ENCODE measurements at regions not wholly inside any gene's neighbourhood (a gene's known extent, or its start where the extent isn't known, plus 50 kb on each side); places are given as distances from the start of the nearest gene placed in this dataset.

- Histone ChIP-seq H3F3A (ENCODE audit: control insufficient read depth, insufficient read depth) (peaks cover 9% of the 10 kb centered on the region), H3K9me2 (replicated peaks; ENCODE audit: control insufficient read depth, low read length) (no peaks in the 10 kb centered on the region), H3K4me2 (ENCODE audit: low read length) (no peak overlapping the region), H3K4me1 (ENCODE audit: control insufficient read depth, low read length) (peaks cover 32% of the 10 kb centered on the region), H3K9me3 (ENCODE audit: control insufficient read depth, insufficient read depth, low read length) (no peaks in the 10 kb centered on the region), H3K27me3 (ENCODE audit: control insufficient read depth, low read length) (no peaks in the 10 kb centered on the region), H4K20me1 (ENCODE audit: control insufficient read depth, insufficient read depth, low read depth, low read length) (no peaks in the 10 kb centered on the region), H3K27ac (ENCODE audit: low read depth, low read length) (no peak overlapping the region), H3K36me3 (ENCODE audit: control insufficient read depth, low read length) (no peaks in the 10 kb centered on the region), H3K4me3 (ENCODE audit: low read length) (no peak overlapping the region), H3K79me2 (ENCODE audit: control insufficient read depth, low read length) (no peaks in the 10 kb centered on the region)
- TF ChIP-seq EZH2phosphoT487 (IDR thresholded peaks at IDR 0.05; ENCODE audit: borderline replicate concordance, low read length): no peak
- TF ChIP-seq, protein P1, sequence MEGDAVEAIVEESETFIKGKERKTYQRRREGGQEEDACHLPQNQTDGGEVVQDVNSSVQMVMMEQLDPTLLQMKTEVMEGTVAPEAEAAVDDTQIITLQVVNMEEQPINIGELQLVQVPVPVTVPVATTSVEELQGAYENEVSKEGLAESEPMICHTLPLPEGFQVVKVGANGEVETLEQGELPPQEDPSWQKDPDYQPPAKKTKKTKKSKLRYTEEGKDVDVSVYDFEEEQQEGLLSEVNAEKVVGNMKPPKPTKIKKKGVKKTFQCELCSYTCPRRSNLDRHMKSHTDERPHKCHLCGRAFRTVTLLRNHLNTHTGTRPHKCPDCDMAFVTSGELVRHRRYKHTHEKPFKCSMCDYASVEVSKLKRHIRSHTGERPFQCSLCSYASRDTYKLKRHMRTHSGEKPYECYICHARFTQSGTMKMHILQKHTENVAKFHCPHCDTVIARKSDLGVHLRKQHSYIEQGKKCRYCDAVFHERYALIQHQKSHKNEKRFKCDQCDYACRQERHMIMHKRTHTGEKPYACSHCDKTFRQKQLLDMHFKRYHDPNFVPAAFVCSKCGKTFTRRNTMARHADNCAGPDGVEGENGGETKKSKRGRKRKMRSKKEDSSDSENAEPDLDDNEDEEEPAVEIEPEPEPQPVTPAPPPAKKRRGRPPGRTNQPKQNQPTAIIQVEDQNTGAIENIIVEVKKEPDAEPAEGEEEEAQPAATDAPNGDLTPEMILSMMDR (IDR thresholded peaks at IDR 0.05; ENCODE audit: low read depth, low read length, poor library complexity, severe bottlenecking): no peak
Observed at GRCh38 chr2:12584338-12584737, 132.4 kb upstream of the TRIB2 start.

DNA sequence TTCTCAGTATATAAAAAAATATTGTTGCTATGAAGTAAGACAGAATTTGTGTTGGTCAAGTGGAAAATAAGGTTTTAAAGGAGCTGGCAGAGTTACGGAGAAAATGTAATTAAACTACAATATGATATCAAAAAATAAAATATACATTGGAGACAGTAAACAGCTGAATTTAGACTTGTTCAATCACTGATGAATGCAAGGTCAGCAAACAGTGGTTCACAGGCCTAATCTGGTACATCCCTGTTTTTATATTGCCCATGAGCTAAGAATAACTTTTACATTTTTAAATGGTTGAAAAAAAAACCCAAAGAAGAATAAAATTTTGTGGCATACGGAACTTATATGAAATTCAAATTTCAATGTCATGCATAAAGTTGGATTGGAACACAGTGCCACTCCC is 131.0 kb upstream of the TRIB2 start:
- H3K27ac ChIP-seq (ENCODE audit: low read depth, low read length): no peak overlapping the region
- H3K4me1 ChIP-seq (ENCODE audit: control insufficient read depth, low read length): peaks cover 47% of the 10 kb centered on the region
- peaks cover 13% of the 10 kb centered on the region for H3F3A ChIP-seq (ENCODE audit: control insufficient read depth, insufficient read depth)
- no peaks in the 10 kb centered on the region for H3K36me3 ChIP-seq (ENCODE audit: control insufficient read depth, low read length)
- H3K4me3 ChIP-seq (ENCODE audit: low read length): no peak overlapping the region
- H3K9me3 ChIP-seq (ENCODE audit: control insufficient read depth, insufficient read depth, low read length): no peaks in the 10 kb centered on the region
- H4K20me1 ChIP-seq (ENCODE audit: control insufficient read depth, insufficient read depth, low read depth, low read length): no peaks in the 10 kb centered on the region
- no peaks in the 10 kb centered on the region for H3K79me2 ChIP-seq (ENCODE audit: control insufficient read depth, low read length)
- H3K27me3 ChIP-seq (ENCODE audit: control insufficient read depth, low read length): no peaks in the 10 kb centered on the region
- H3K4me2 ChIP-seq (ENCODE audit: low read length): no peak overlapping the region
- no peaks in the 10 kb centered on the region for H3K9me2 ChIP-seq (replicated peaks; ENCODE audit: control insufficient read depth, low read length)
- TF ChIP-seq, protein P1 (IDR thresholded peaks at IDR 0.05; ENCODE audit: low read depth, low read length, poor library complexity, severe bottlenecking): no peak
- TF ChIP-seq EZH2phosphoT487 (IDR thresholded peaks at IDR 0.05; ENCODE audit: borderline replicate concordance, low read length): no peak

DNA sequence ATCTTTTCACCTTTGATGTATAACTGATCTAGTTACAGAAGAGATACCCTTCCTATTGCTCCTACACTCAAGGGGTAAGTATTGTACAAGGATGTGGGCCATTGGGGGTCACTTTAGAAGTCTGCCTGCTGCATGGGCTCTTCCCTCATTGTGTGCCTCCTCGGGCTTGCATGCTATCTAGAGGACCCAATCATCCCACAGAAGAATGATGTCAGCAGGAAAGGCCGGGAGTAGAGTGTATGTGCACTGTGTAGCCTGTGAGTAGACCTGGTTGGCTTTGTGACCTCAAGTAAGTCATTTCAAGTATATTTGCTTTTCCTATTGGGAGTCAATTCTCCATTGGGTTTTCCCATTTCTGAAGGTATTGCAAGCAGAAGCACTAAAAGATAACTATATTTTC is 129.5 kb upstream of the TRIB2 start:
- Histone ChIP-seq H3K27me3 (ENCODE audit: control insufficient read depth, low read length) (no peaks in the 10 kb centered on the region), H3K9me3 (ENCODE audit: control insufficient read depth, insufficient read depth, low read length) (no peaks in the 10 kb centered on the region), H3K4me3 (ENCODE audit: low read length) (no peak overlapping the region), H3K9me2 (replicated peaks; ENCODE audit: control insufficient read depth, low read length) (no peaks in the 10 kb centered on the region), H3K27ac (ENCODE audit: low read depth, low read length) (no peak overlapping the region), H3K4me2 (ENCODE audit: low read length) (no peak overlapping the region), H3K79me2 (ENCODE audit: control insufficient read depth, low read length) (no peaks in the 10 kb centered on the region), H3K4me1 (ENCODE audit: control insufficient read depth, low read length) (peaks cover 57% of the 10 kb centered on the region), H3F3A (ENCODE audit: control insufficient read depth, insufficient read depth) (peaks cover 13% of the 10 kb centered on the region), H3K36me3 (ENCODE audit: control insufficient read depth, low read length) (no peaks in the 10 kb centered on the region), H4K20me1 (ENCODE audit: control insufficient read depth, insufficient read depth, low read depth, low read length) (no peaks in the 10 kb centered on the region)
- TF ChIP-seq, protein P1 (IDR thresholded peaks at IDR 0.05; ENCODE audit: low read depth, low read length, poor library complexity, severe bottlenecking): no peak
- TF ChIP-seq EZH2phosphoT487 (IDR thresholded peaks at IDR 0.05; ENCODE audit: borderline replicate concordance, low read length): no peak
